Heart right ventricle (tissue), 16 donors: ENCODE measurements at regions not wholly inside any gene's neighbourhood (a gene's known extent, or its start where the extent isn't known, plus 50 kb on each side); places are given as distances from the start of the nearest gene placed in this dataset.
A peak's percentile ranks its signal among the peaks of the same experiment; 100 is the strongest.

Experiments
- ATAC-seq, 8 donors: fragments of 200-7000 bp; cut with Tn5 transposase; one replicate each; pipeline ENCODE4 v1.9.1; 2020; ENCODE audit warnings: mild to moderate bottlenecking in 8 of 8, moderate library complexity in 8 of 8, moderate number of reproducible peaks in 1 of 8
- DNase-seq, 2 donors: peaks; one replicate each; pipeline ENCODE4 v3.0.0-alpha.2; 2020
- H3K27ac ChIP-seq, 10 donors: fragments of 200-600 bp; sonication (generic) in 2 of 10; one replicate each; pipeline versions ENCODE4 v1.5.0 to v1.8.0; 2020 to 2022; ENCODE audit warnings: mild to moderate bottlenecking in 3 of 10
- H3K27me3 ChIP-seq, 7 donors: fragments of 200-600 bp; one replicate each; pipeline ENCODE4 v1.8.0; 2021 to 2022; ENCODE audit warnings: mild to moderate bottlenecking in 2 of 7
- H3K36me3 ChIP-seq, 9 donors: fragments of 200-600 bp; sonication (generic) in 1 of 9; one replicate each; pipeline versions ENCODE4 v1.5.0 to v1.8.0; 2020 to 2022; ENCODE audit warnings: mild to moderate bottlenecking in 2 of 9
- H3K4me1 ChIP-seq, 9 donors: fragments of 200-600 bp; sonication (generic) in 1 of 9; one replicate each; pipeline versions ENCODE4 v1.5.0 to v1.8.0; 2020 to 2022; ENCODE audit warnings: mild to moderate bottlenecking in 4 of 9
- H3K4me3 ChIP-seq, 10 donors: fragments of 200-600 bp; sonication (generic) in 2 of 10; one replicate each; pipeline versions ENCODE4 v1.5.0 to v1.8.0; 2020 to 2022; ENCODE audit warnings: mild to moderate bottlenecking in 7 of 10, moderate library complexity in 2 of 10
- H3K9me3 ChIP-seq, 11 donors: fragments of 200-600 bp in 10 of 11; sonication (generic) in 2 of 11; one replicate each; pipeline versions ENCODE4 v1.5.0 to v1.8.0; 2013 to 2022; ENCODE audit warnings: mild to moderate bottlenecking in 2 of 11, control low read depth in 1 of 11, moderate library complexity in 1 of 11
- CTCF ChIP-seq, 9 donors: fragments of 200-600 bp; sonication (generic) in 2 of 9; IDR thresholded peaks; one replicate each; pipeline versions ENCODE4 v1.5.0 to v1.8.0; 2021 to 2022; ENCODE audit warnings: antibody characterized with exemption in 9 of 9, mild to moderate bottlenecking in 5 of 9, moderate library complexity in 1 of 9
- WGBS, 2 donors: extraction: QIAGEN DNeasy Blood & Tissue Kit; methylation state at CpG; one replicate each; pipeline ENCODE4 v1.1.7; 2013; ENCODE audit warnings: inconsistent platforms in 1 of 2; 5-methylcytosine and 5-hydroxymethylcytosine counted together
- intact Hi-C, 10 donors: fragments of 100-400 bp; cut with DNase I; formaldehyde crosslinking; loops; one replicate each; pipeline versions ENCODE4 v1.11.1 to v1.14.2; 2022
- donor health status: Arrhythmogenic right ventricular cardiomyopathy.
- donor health status: ischemic (EF 13 %, LVEDD 7.1; RV severe dilation, severe dysfunction).
- donor health status: healthy with polysubstance abuse.
- donor health status: DM: no; HTN: yes; CAD: no.
- donor health status: DM: no; HTN: no; CAD: no.
- donor health status: ischemic (EF 25% LVEDD 6.9; RV normal size, moderate dysfunction).
- donor health status: ischemic (EF 25% LVEDD 5.7; RV mildly dilated, moderate dysfunction).
- donor health status: healthy.
- donor health status: DM: yes; HTN: yes; CAD: no.
- donor health status: Ischemic cardiomyopathy.
- donor health status: ischemic (EF 35%, LVEDD 5.7; RV mildly dilated, moderate dysfunction).
- donor health status: nonischemic (EF 11% LVEDD 7.7; RV severe dilation, severe dysfunction).
- donor health status: DM: yes; HTN: yes; CAD: no.
- donor health status: PGD.
- donor health status: ischemic (EF 29% LVEDD 5.4; RV normal size, mild dysfunction).
- donor health status: nonischemic (EF 23%, LVEDD 6.1; RV moderate dilation, normal function).

DNA sequence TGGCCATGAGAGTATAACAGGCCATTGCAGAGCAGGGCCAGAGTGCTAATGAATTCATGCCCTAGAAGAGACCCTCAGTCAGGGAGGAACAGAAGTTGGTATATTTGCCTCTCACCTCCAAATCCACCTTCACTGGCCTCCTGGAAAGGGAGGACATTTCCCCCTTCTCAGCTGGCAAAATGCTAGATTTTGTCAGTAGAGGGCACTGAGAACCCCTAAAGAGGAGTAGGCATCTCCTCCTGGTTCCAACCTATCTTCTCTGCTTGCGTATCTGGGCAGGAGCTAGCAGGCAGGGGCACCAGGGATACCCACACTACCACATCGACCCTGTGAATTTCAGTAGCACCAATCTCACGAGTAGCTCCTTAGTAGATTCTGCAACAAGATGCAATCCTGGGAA is 79.8 kb upstream of the GHITM start:
- Histone ChIP-seq H3K36me3 (no peaks in the 10 kb centered on the region), H3K4me1 (no peaks in the 10 kb centered on the region), H3K27ac (no peak overlapping the region), H3K9me3 (peaks cover 0 to 8% (median 0%) of the 10 kb centered on the region in 11 donors), H3K27me3 (peaks cover 0 to 12% (median 0%) of the 10 kb centered on the region in 7 donors), H3K4me3 (no peak overlapping the region)
- 77 to 90% methylated on average over 3 of the region's 3 CpGs for WGBS, 2 donors
- intact Hi-C loops: no loop called here
- no peak for TF ChIP-seq CTCF (IDR thresholded peaks at IDR 0.05)
- no peak for ATAC-seq
- DNase-seq: no peak

- Histone ChIP-seq H3K27me3 (peaks cover 0 to 12% (median 0%) of the 10 kb centered on the region in 7 donors), H3K27ac (no peak overlapping the region), H3K4me3 (no peak overlapping the region), H3K36me3 (no peaks in the 10 kb centered on the region), H3K9me3 (no peaks in the 10 kb centered on the region), H3K4me1 (no peaks in the 10 kb centered on the region)
- intact Hi-C loops: no loop called here
- no peak for TF ChIP-seq CTCF (IDR thresholded peaks at IDR 0.05)
- ATAC-seq (peak in 1 of 8 donors; percentile 59), DNase-seq (no peak)
Measured at GRCh38 chr10:84063440-84063839, 75.9 kb upstream of the GHITM start.

DNA sequence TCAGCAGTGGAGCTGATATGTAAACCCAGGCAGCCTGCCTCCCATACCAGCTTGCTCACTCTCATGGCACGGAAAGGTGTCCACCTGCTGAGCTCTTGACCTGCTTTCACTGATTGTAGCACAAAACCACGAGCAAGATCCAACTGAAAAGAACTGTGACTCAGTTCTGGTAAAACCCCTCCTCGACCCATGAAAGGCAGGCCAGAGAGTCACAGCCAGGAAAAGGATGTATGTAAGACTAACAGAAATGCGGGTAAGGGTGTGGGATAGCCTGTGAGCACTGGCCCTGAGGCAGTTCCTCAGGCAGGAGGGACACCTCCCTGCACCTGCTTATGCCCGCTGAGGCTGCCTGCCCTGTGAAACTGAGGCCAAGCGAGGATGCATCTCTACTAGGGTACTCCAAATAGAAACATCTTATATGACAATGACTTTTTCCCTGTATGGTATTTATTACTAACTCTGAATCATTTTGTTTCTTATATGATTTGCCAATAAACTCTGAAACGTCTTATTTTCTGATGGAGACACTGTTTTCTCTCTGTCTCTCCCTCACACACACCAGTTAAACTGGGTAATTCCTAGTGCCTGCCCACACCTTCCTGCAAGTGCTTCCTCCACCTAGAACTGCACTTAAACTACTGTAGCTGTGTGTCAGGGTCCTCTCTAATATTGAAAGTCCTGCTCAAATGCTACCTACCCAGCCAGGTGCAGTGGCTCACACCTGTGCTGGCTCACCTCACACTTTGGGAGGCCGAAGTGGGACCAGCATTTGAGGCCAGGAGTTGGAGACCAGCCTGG is 73.3 kb upstream of the GHITM start:
- no peak for TF ChIP-seq CTCF (IDR thresholded peaks at IDR 0.05)
- whole genome bisulfite sequencing, 2 donors: 76 to 81% methylated on average over 8 of the region's 8 CpGs
- Histone ChIP-seq H3K4me1 (no peaks in the 10 kb centered on the region), H3K4me3 (no peak overlapping the region), H3K27ac (no peak overlapping the region), H3K27me3 (peaks cover 0 to 8% (median 0%) of the 10 kb centered on the region in 7 donors), H3K36me3 (no peaks in the 10 kb centered on the region), H3K9me3 (peaks cover 0 to 8% (median 0%) of the 10 kb centered on the region in 11 donors)
- ATAC-seq (no peak), DNase-seq (no peak)
- intact Hi-C loops: no loop called here

- ATAC-seq: no peak
- 77% methylated on average over 3 of the region's 3 CpGs for WGBS, 2 donors
- no peaks in the 10 kb centered on the region for H3K36me3 ChIP-seq
- H3K4me1 ChIP-seq: peaks cover 0 to 10% (median 0%) of the 10 kb centered on the region in 9 donors
- H3K9me3 ChIP-seq: peaks cover 0 to 8% (median 0%) of the 10 kb centered on the region in 11 donors
- TF ChIP-seq CTCF (IDR thresholded peaks at IDR 0.05): no peak
- no peak for DNase-seq
- H3K4me3 ChIP-seq: no peak overlapping the region
- H3K27ac ChIP-seq: peak overlapping the region in 1 of 10 donors; percentile 31
- H3K27me3 ChIP-seq: no peaks in the 10 kb centered on the region
- intact Hi-C loops: no loop called here
Measured at GRCh38 chr10:84074521-84074920, 64.8 kb upstream of the GHITM start.
